Suprapubic skin (tissue), 3 donors: ENCODE measurements at regions not wholly inside any gene's neighbourhood (a gene's known extent, or its start where the extent isn't known, plus 50 kb on each side); places are given as distances from the start of the nearest gene placed in this dataset.

Source experiments
- POLR2A ChIP-seq, 2 donors: fragments of 450-650 bp; IDR thresholded peaks; one replicate each; pipeline ENCODE4 v1.6.1; 2017; ENCODE audit warnings: antibody characterized with exemption in 2 of 2, mild to moderate bottlenecking in 2 of 2, moderate library complexity in 2 of 2
- TF ChIP-seq, protein P1 (sequence below), 2 donors: fragments of 200-600 bp in 1 of 2; fragments of 450-650 bp in 1 of 2; sonication (generic) in 1 of 2; IDR thresholded peaks; one replicate each; pipeline ENCODE4 v1.5.1; 2016 to 2019; ENCODE audit warnings: antibody characterized with exemption in 2 of 2, mild to moderate bottlenecking in 1 of 2, moderate library complexity in 1 of 2

DNA sequence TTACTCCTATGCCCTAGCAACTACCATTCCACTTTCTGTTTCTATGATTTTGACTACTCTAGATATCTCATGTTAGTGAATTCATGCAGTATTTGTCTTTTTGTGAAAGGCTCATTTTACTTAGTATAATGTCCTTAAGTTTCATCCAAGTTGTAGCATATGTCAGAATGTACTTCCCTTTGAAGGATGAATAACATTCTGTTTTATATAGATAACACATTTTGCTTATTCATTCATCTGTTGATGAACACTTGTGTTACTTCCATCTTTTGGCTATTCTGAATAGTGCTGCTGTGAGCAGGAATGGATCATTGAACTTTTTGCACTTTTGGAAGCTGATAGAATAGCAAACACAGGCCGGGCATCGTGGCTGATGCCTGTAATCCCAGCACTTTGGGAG is 140.2 kb upstream of the MYO10 start:
- TF ChIP-seq, protein P1, sequence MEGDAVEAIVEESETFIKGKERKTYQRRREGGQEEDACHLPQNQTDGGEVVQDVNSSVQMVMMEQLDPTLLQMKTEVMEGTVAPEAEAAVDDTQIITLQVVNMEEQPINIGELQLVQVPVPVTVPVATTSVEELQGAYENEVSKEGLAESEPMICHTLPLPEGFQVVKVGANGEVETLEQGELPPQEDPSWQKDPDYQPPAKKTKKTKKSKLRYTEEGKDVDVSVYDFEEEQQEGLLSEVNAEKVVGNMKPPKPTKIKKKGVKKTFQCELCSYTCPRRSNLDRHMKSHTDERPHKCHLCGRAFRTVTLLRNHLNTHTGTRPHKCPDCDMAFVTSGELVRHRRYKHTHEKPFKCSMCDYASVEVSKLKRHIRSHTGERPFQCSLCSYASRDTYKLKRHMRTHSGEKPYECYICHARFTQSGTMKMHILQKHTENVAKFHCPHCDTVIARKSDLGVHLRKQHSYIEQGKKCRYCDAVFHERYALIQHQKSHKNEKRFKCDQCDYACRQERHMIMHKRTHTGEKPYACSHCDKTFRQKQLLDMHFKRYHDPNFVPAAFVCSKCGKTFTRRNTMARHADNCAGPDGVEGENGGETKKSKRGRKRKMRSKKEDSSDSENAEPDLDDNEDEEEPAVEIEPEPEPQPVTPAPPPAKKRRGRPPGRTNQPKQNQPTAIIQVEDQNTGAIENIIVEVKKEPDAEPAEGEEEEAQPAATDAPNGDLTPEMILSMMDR (IDR thresholded peaks at IDR 0.05): no peak
- TF ChIP-seq POLR2A (IDR thresholded peaks at IDR 0.05): no peak
